ENCODE measurements at regions not wholly inside any gene's neighbourhood (a gene's known extent, or its start where the extent isn't known, plus 50 kb on each side); places are given as distances from the start of the nearest gene placed in this dataset.
A peak's percentile ranks its signal among the peaks of the same experiment; 100 is the strongest.

DNA sequence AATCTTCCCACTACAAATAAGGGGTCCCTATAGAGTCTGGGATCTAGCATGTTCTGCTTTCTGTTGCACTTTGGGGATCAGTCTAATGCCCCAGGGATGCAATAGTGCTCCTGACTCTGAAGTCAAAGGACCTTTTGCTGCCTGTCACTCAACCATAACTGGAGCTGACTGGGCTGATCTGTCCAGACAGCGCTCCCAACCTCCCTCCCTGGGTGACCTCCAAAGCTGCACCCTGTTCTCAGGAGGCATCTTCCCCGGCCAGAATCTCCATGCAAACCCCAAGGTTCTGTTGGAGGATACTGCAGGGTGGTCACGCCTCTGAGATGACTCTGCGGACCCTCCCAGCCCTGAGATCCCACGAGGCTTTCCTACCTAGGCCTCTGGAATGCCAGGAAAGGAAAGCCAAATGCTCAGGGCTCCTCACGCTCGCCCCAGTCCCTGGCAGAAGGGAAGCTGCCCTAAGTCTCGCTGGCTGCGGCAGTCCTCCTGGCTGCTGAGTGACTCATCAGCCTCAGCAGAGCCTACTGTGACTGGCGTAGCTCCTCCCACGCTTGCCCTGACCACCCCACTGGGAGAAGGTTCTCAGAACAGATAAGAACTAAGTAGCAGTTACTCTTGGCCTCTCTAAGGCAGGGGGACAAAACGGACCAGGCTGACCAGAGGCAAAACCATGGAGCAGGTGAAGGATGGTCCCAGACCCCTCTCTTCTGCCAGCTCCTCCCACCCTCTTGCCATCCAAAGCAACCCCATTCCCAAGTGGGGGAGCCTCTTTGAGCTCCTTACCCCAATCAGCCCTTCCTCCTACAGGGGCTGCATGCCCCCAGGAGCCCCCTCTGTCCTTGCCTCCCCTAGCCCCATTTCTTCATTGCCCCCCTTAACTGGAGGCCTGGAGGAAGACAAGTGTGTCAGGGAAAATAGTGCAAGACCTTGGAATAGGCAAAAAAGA lies 124.1 kb upstream of the TNRC6C start (continued):
- peak; percentile 91 for TF ChIP-seq CTBP1 (IDR thresholded peaks at IDR 0.05; ENCODE audit: borderline replicate concordance)
- TF ChIP-seq REST (IDR thresholded peaks at IDR 0.05; ENCODE audit: borderline replicate concordance), result peak; percentile 43
- no peak for TF ChIP-seq REST (CRISPR knock-in tag; IDR thresholded peaks at IDR 0.05; ENCODE audit: low read depth)
- TF ChIP-seq, protein P1, sequence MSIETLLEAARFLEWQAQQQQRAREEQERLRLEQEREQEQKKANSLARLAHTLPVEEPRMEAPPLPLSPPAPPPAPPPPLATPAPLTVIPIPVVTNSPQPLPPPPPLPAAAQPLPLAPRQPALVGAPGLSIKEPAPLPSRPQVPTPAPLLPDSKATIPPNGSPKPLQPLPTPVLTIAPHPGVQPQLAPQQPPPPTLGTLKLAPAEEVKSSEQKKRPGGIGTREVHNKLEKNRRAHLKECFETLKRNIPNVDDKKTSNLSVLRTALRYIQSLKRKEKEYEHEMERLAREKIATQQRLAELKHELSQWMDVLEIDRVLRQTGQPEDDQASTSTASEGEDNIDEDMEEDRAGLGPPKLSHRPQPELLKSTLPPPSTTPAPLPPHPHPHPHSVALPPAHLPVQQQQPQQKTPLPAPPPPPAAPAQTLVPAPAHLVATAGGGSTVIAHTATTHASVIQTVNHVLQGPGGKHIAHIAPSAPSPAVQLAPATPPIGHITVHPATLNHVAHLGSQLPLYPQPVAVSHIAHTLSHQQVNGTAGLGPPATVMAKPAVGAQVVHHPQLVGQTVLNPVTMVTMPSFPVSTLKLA (conservative IDR thresholded peaks at IDR 0.05), result no peak
- no peak for TF ChIP-seq TSHZ1 (CRISPR knock-in tag; IDR thresholded peaks at IDR 0.05)
- TF ChIP-seq ATF1 (CRISPR knock-in tag; IDR thresholded peaks at IDR 0.05), result no peak
- peak; percentile 66 for TF ChIP-seq ATF1 (tag; IDR thresholded peaks at IDR 0.05)
- TF ChIP-seq THRAP3 (IDR thresholded peaks at IDR 0.05; ENCODE audit: borderline replicate concordance), result no peak
- TF ChIP-seq, protein P2, sequence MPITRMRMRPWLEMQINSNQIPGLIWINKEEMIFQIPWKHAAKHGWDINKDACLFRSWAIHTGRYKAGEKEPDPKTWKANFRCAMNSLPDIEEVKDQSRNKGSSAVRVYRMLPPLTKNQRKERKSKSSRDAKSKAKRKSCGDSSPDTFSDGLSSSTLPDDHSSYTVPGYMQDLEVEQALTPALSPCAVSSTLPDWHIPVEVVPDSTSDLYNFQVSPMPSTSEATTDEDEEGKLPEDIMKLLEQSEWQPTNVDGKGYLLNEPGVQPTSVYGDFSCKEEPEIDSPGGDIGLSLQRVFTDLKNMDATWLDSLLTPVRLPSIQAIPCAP (CRISPR knock-in tag; IDR thresholded peaks at IDR 0.05; ENCODE audit: borderline replicate concordance), result no peak
- TF ChIP-seq GABPB1 (CRISPR knock-in tag; IDR thresholded peaks at IDR 0.05), result no peak; the same call in 1 of the 2 replicates
- TF ChIP-seq IFI16 (CRISPR knock-in tag; IDR thresholded peaks at IDR 0.05), result no peak
- no peak for TF ChIP-seq MEF2A (IDR thresholded peaks at IDR 0.05; ENCODE audit: control insufficient read depth, low read depth, low read length)
